Neutrophil (primary cell): ENCODE measurements at regions not wholly inside any gene's neighbourhood (a gene's known extent, or its start where the extent isn't known, plus 50 kb on each side); places are given as distances from the start of the nearest gene placed in this dataset.

Experiments used
- H3K27ac ChIP-seq: fragments of 200-600 bp; sonication (generic); 2 replicates; pipeline ENCODE4 v1.5.1; 2016; ENCODE audit warnings: mild to moderate bottlenecking, moderate library complexity
- H3K27me3 ChIP-seq: fragments of 200-600 bp; sonication (generic); 2 replicates; pipeline ENCODE4 v1.6.0; 2016; ENCODE audit warnings: mild to moderate bottlenecking
- H3K36me3 ChIP-seq: fragments of 200-600 bp; sonication (generic); 2 replicates; pipeline ENCODE4 v1.5.1; 2017
- H3K4me1 ChIP-seq, 2 experiments: fragments of 200-600 bp in 1 of 2; sonication (generic) in 1 of 2; 1 replicate in 1 of 2; 2 replicates in 1 of 2; pipeline versions ENCODE4 v1.5.1 to v1.6.1; 2013 to 2016; ENCODE audit warnings: low read depth in 1 of 2, low read length in 1 of 2, mild to moderate bottlenecking in 1 of 2, moderate library complexity in 1 of 2; ENCODE audit not compliant: control insufficient read depth in 1 of 2, insufficient read depth in 1 of 2
- H3K4me3 ChIP-seq, 2 experiments: fragments of 200-600 bp in 1 of 2; sonication (generic) in 1 of 2; 1 replicate in 1 of 2; 2 replicates in 1 of 2; pipeline ENCODE4 v1.5.1; 2013 to 2016; ENCODE audit warnings: low read depth in 1 of 2, low read length in 1 of 2, mild to moderate bottlenecking in 1 of 2, moderate library complexity in 1 of 2
- H3K9me3 ChIP-seq: fragments of 200-600 bp; sonication (generic); 2 replicates; pipeline ENCODE4 v1.5.1; 2016
- TF ChIP-seq, protein P1 (sequence below): fragments of 200-600 bp; sonication (generic); IDR thresholded peaks from 2 replicates; pipeline ENCODE4 v1.5.1; 2016; ENCODE audit warnings: antibody characterized with exemption

DNA sequence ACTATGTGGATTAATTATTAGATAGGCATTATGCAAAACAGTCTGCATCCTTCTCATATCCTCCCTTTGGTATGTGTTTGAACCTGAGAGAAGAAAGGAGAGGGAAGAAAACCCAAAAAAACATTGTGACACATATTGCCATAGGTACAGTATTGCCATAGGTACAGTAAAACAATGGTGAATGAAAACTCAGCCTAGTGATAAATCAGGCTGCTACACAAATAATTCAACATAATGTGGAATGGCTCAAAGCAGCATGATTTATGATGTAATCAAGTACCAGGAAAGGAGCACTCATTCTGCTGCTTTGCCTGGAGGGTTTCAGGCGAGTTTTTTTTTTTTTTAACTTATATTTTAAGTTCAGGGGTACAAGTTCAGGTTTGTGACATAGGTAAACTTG, 213.9 kb upstream of the LYPLAL1 start:
- Histone ChIP-seq H3K27me3 (no peaks in the 10 kb centered on the region), H3K36me3 (no peaks in the 10 kb centered on the region), H3K27ac (no peak overlapping the region), H3K4me3 (no peak overlapping the region), H3K4me1 (no peaks in the 10 kb centered on the region), H3K9me3 (no peaks in the 10 kb centered on the region)
- TF ChIP-seq, protein P1, sequence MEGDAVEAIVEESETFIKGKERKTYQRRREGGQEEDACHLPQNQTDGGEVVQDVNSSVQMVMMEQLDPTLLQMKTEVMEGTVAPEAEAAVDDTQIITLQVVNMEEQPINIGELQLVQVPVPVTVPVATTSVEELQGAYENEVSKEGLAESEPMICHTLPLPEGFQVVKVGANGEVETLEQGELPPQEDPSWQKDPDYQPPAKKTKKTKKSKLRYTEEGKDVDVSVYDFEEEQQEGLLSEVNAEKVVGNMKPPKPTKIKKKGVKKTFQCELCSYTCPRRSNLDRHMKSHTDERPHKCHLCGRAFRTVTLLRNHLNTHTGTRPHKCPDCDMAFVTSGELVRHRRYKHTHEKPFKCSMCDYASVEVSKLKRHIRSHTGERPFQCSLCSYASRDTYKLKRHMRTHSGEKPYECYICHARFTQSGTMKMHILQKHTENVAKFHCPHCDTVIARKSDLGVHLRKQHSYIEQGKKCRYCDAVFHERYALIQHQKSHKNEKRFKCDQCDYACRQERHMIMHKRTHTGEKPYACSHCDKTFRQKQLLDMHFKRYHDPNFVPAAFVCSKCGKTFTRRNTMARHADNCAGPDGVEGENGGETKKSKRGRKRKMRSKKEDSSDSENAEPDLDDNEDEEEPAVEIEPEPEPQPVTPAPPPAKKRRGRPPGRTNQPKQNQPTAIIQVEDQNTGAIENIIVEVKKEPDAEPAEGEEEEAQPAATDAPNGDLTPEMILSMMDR = no peak

DNA sequence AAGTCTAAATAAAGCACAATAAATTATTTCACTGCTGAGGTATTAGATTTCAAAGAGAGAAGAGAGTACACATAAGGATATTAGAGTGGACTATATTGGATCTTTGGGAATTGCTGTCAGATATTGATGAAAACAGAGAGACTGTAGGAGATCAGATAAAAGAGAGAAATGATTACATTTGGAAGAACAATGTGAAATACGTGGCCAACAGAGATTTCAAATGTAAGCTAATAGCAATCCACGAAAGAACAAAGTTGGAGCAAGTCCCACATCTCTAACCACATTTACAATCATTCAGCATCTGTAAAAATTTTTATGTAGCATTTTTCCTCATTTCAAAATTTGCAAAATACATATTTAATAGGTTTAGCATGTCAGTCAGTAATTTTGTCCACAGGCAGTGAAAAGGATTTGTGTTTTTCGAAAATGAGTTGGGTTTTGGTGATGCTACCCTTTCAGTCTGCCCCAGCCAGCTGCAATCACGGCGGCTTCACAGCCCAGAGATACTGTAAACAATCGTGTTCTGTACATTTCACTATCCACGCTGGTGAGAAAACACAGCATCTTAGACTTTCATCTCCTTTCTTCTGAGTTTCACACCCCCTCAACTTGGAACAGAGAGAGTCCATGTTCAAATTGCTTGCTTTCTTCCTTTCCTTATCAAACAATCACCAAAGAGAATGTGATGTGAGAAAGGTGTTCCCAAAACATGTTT, 209.1 kb upstream of the LYPLAL1 start:
- H3K27ac ChIP-seq = no peak overlapping the region
- H3K9me3 ChIP-seq = no peaks in the 10 kb centered on the region
- no peaks in the 10 kb centered on the region for H3K4me1 ChIP-seq
- TF ChIP-seq, protein P1 = no peak
- no peaks in the 10 kb centered on the region for H3K36me3 ChIP-seq
- H3K27me3 ChIP-seq = no peaks in the 10 kb centered on the region
- no peak overlapping the region for H3K4me3 ChIP-seq

DNA sequence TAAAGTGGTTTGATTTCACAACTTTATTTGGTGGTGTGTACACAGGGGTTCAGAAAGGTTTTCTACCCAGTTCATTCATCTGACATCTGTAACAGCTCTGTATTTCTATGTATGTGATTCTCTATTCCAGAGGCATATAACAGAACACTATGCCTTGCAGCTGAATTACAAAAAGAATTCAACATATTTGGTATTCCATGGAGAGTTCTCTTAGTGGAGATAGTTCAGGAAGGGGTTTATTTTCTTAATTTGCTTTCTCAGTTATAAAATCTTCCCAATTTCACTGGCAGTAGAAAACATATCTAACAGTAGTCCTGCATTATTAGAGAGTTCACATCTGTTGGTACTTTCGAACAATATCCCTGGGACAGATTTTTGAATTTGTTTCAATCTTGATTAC, 207.9 kb upstream of the LYPLAL1 start:
- H3K27ac ChIP-seq = no peak overlapping the region
- no peaks in the 10 kb centered on the region for H3K27me3 ChIP-seq
- H3K9me3 ChIP-seq = no peaks in the 10 kb centered on the region
- no peak overlapping the region for H3K4me3 ChIP-seq
- H3K4me1 ChIP-seq = no peaks in the 10 kb centered on the region
- TF ChIP-seq, protein P1 = no peak
- H3K36me3 ChIP-seq = no peaks in the 10 kb centered on the region

DNA sequence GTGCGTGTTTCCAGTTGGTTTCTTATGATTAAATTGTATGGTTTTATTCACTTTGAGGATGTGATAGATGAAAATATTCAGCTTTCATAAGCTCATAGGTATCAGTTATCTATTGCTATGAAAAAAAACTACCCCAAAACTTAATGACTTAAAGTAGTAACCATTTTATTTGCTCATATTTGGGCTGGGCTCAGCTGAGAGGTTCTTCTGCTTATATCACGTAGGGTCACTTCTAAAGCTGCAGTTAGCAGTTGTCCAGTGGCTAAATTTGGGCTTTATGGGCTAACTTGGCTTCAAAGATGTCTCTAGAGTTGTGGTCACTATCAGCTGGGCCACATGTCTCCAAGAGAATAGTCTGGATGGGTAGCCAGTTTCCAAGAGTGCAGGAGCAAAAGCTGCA, 206.4 kb upstream of the LYPLAL1 start:
- H3K36me3 ChIP-seq = no peaks in the 10 kb centered on the region
- H3K4me3 ChIP-seq = no peak overlapping the region
- TF ChIP-seq, protein P1 = no peak
- H3K9me3 ChIP-seq = no peaks in the 10 kb centered on the region
- no peaks in the 10 kb centered on the region for H3K4me1 ChIP-seq
- no peaks in the 10 kb centered on the region for H3K27me3 ChIP-seq
- no peak overlapping the region for H3K27ac ChIP-seq

DNA sequence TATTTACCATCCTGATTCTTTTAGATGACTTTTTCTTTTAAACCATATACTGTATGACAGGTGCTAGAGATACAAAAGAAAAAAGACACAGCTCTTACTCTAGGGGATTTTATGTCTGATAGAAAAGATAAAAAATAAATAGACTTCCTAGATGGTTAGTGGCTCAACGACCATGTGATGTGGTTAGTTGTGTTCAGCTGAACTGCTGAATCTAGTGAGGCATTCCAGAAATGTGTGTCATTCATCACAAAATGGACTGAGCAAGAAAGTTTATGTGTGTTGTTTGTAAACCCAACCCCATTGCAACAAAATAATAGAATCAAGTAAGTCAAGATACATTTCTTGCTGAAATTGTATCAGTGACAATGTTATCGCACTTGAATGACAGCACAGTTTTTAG, 205.8 kb upstream of the LYPLAL1 start:
- Histone ChIP-seq H3K36me3 (no peaks in the 10 kb centered on the region), H3K27me3 (no peaks in the 10 kb centered on the region), H3K27ac (no peak overlapping the region), H3K4me3 (no peak overlapping the region), H3K9me3 (no peaks in the 10 kb centered on the region), H3K4me1 (no peaks in the 10 kb centered on the region)
- TF ChIP-seq, protein P1 = no peak

DNA sequence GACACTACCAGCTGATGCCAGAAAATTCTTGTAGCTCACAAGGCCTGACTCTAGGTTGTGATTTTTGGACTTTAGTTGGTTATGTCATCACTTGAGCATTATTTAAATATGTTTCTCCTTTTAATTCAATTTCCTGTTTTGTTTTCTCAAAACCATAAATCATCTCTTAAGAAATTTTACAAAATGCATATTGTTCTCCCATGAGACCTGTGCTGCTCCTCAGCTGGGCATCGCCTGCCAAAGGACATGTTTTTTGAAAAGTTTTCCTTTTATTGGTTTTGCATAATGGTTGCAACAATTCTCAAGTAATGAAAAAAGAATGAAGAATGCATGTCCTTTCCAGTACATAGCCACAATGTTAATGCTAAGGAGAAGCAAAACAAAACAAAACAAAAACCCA, 204.7 kb upstream of the LYPLAL1 start:
- H3K36me3 ChIP-seq = no peaks in the 10 kb centered on the region
- no peaks in the 10 kb centered on the region for H3K9me3 ChIP-seq
- no peak overlapping the region for H3K27ac ChIP-seq
- H3K27me3 ChIP-seq = no peaks in the 10 kb centered on the region
- H3K4me1 ChIP-seq = no peaks in the 10 kb centered on the region
- H3K4me3 ChIP-seq = no peak overlapping the region
- TF ChIP-seq, protein P1 = no peak
